SK-N-SH treated with all-trans-retinoic acid at 6 μM for 48 hours (cell line): ENCODE measurements at regions not wholly inside any gene's neighbourhood (a gene's known extent, or its start where the extent isn't known, plus 50 kb on each side); places are given as distances from the start of the nearest gene placed in this dataset.

ENCODE experiments used
- ATAC-seq: fragments of 200-7000 bp; cut with Tn5 transposase; 3 replicates; pipeline ENCODE4 v1.9.1; 2020; ENCODE audit warnings: mild to moderate bottlenecking, moderate library complexity
- ARNTL ChIP-seq: fragments of 450-650 bp; formaldehyde crosslinking; IDR thresholded peaks from 2 replicates; pipeline ENCODE4 v1.5.0; 2020; ENCODE audit warnings: low read depth, mild to moderate bottlenecking, moderate library complexity, borderline replicate concordance
- BACH2 ChIP-seq: fragments of 250-450 bp; sonication (Bioruptor Pico); IDR thresholded peaks from 2 replicates; pipeline ENCODE4 v1.9.0; 2021; ENCODE audit warnings: mild to moderate bottlenecking, borderline replicate concordance
- CREB5 ChIP-seq: fragments of 250-450 bp; sonication (Bioruptor Pico); IDR thresholded peaks from 2 replicates; pipeline ENCODE4 v1.5.1; 2020; ENCODE audit warnings: low read depth, mild to moderate bottlenecking, moderate library complexity
- CSDC2 ChIP-seq: fragments of 250-450 bp; sonication (Bioruptor Pico); IDR thresholded peaks from 2 replicates; pipeline ENCODE4 v1.5.0; 2020; ENCODE audit warnings: mild to moderate bottlenecking, moderate library complexity
- CSRNP3 ChIP-seq: fragments of 250-450 bp; sonication (Bioruptor Pico); IDR thresholded peaks from 2 replicates; pipeline ENCODE4 v1.5.1; 2021; ENCODE audit warnings: mild to moderate bottlenecking, moderate library complexity
- ESRRG ChIP-seq: fragments of 250-450 bp; sonication (Bioruptor Pico); IDR thresholded peaks from 2 replicates; pipeline ENCODE4 v1.6.1; 2021; ENCODE audit warnings: mild to moderate bottlenecking
- GLIS3 ChIP-seq: fragments of 250-450 bp; sonication (Bioruptor Pico); IDR thresholded peaks from 2 replicates; pipeline ENCODE4 v1.5.0; 2020; ENCODE audit warnings: mild to moderate bottlenecking, moderate library complexity
- ISL1 ChIP-seq: fragments of 250-450 bp; sonication (Bioruptor Pico); IDR thresholded peaks from 2 replicates; pipeline ENCODE4 v2.1.2; 2022; ENCODE audit warnings: mild to moderate bottlenecking, moderate library complexity
- OSR1 ChIP-seq: fragments of 250-450 bp; sonication (Bioruptor Pico); IDR thresholded peaks from 2 replicates; pipeline ENCODE4 v1.8.0; 2022; ENCODE audit warnings: moderate library complexity, mild to moderate bottlenecking, inconsistent platforms
- PATZ1 ChIP-seq: fragments of 250-450 bp; sonication (Bioruptor Pico); IDR thresholded peaks from 2 replicates; pipeline ENCODE4 v1.8.0; 2020; ENCODE audit warnings: mild to moderate bottlenecking, moderate library complexity, borderline replicate concordance
- POU6F1 ChIP-seq: fragments of 250-450 bp; sonication (Bioruptor Pico); IDR thresholded peaks from 2 replicates; pipeline ENCODE4 v1.8.0; 2021; ENCODE audit warnings: low read depth, mild to moderate bottlenecking, moderate library complexity, borderline replicate concordance
- PPARA ChIP-seq: fragments of 250-450 bp; sonication (Bioruptor Pico); IDR thresholded peaks from 2 replicates; pipeline ENCODE4 v1.5.0; 2020; ENCODE audit warnings: mild to moderate bottlenecking, borderline replicate concordance
- RARB ChIP-seq: fragments of 250-450 bp; sonication (Bioruptor Pico); IDR thresholded peaks from 2 replicates; pipeline ENCODE4 v1.8.0; 2021; ENCODE audit warnings: mild to moderate bottlenecking, moderate library complexity
- SNAI2 ChIP-seq: fragments of 250-450 bp; sonication (Bioruptor Pico); IDR thresholded peaks from 2 replicates; pipeline ENCODE4 v1.5.0; 2020; ENCODE audit warnings: mild to moderate bottlenecking, moderate library complexity
- TCF4 ChIP-seq: fragments of 250-450 bp; sonication (Bioruptor Pico); IDR thresholded peaks from 2 replicates; pipeline ENCODE4 v1.8.0; 2021; ENCODE audit warnings: mild to moderate bottlenecking, moderate library complexity, borderline replicate concordance
- TOX ChIP-seq: fragments of 250-450 bp; sonication (Bioruptor Pico); IDR thresholded peaks from 2 replicates; pipeline ENCODE4 v1.8.0; 2021; ENCODE audit warnings: mild to moderate bottlenecking, moderate library complexity, borderline replicate concordance
- TSHZ2 ChIP-seq: fragments of 250-450 bp; sonication (Bioruptor Pico); IDR thresholded peaks from 2 replicates; pipeline ENCODE4 v1.5.0; 2020; ENCODE audit warnings: mild to moderate bottlenecking, moderate library complexity
- ZC3H10 ChIP-seq: fragments of 250-450 bp; sonication (Bioruptor Pico); IDR thresholded peaks from 2 replicates; pipeline ENCODE4 v1.5.1; 2021; ENCODE audit warnings: mild to moderate bottlenecking, moderate library complexity
- ZFP3 ChIP-seq: fragments of 250-450 bp; sonication (Bioruptor Pico); IDR thresholded peaks from 2 replicates; pipeline ENCODE4 v1.5.0; 2020; ENCODE audit warnings: mild to moderate bottlenecking, moderate library complexity
- ZFP30 ChIP-seq: fragments of 450-650 bp; formaldehyde crosslinking; IDR thresholded peaks from 2 replicates; pipeline ENCODE4 v1.5.0; 2022; ENCODE audit warnings: mild to moderate bottlenecking, moderate library complexity
- ZNF565 ChIP-seq: fragments of 450-650 bp; formaldehyde crosslinking; conservative IDR thresholded peaks from 2 replicates; pipeline ENCODE4 v1.5.0; 2020; ENCODE audit warnings: low read depth, mild to moderate bottlenecking, moderate library complexity
- ZNF70 ChIP-seq: fragments of 450-650 bp; formaldehyde crosslinking; IDR thresholded peaks from 2 replicates; pipeline ENCODE4 v1.5.0; 2020; ENCODE audit warnings: mild to moderate bottlenecking, moderate library complexity
- ZNF8 ChIP-seq: fragments of 450-650 bp; formaldehyde crosslinking; IDR thresholded peaks from 2 replicates; pipeline ENCODE4 v1.5.0; 2020; ENCODE audit warnings: mild to moderate bottlenecking, moderate library complexity

GRCh38 chr4:132691026-132691425, 458.1 kb upstream of the PCDH10 start:
- ATAC-seq = no peak
- TF ChIP-seq ZFP30 (CRISPR knock-in tag) (no peak), ZNF70 (CRISPR knock-in tag) (no peak), PPARA (no peak), RARB (CRISPR knock-in tag) (no peak), ZNF565 (CRISPR knock-in tag) (no peak), ZNF8 (CRISPR knock-in tag) (no peak), CSRNP3 (CRISPR knock-in tag) (no peak), CSDC2 (CRISPR knock-in tag) (no peak), ZFP3 (no peak), TCF4 (CRISPR knock-in tag) (no peak), POU6F1 (CRISPR knock-in tag) (no peak), TSHZ2 (CRISPR knock-in tag) (no peak), GLIS3 (CRISPR knock-in tag) (no peak)

GRCh38 chr4:132691668-132692067, 457.4 kb upstream of the PCDH10 start:
- no peak for ATAC-seq
- TF ChIP-seq CREB5 (CRISPR knock-in tag) (no peak), CSDC2 (CRISPR knock-in tag) (no peak), RARB (CRISPR knock-in tag) (no peak), PATZ1 (no peak), ARNTL (CRISPR knock-in tag) (no peak), ZFP3 (peak; percentile 60; the same call in 1 of the 2 replicates), TCF4 (CRISPR knock-in tag) (peak; percentile 67; the same call in 1 of the 2 replicates), PPARA (no peak), TSHZ2 (CRISPR knock-in tag) (peak; percentile 71; the same call in 1 of the 2 replicates), ZC3H10 (CRISPR knock-in tag) (no peak), SNAI2 (no peak), ZFP30 (CRISPR knock-in tag) (no peak), BACH2 (CRISPR knock-in tag) (no peak), GLIS3 (CRISPR knock-in tag) (no peak), ZNF8 (CRISPR knock-in tag) (no peak), CSRNP3 (CRISPR knock-in tag) (no peak), ZNF565 (CRISPR knock-in tag) (no peak), TOX (CRISPR knock-in tag) (no peak), POU6F1 (CRISPR knock-in tag) (no peak), ESRRG (CRISPR knock-in tag) (no peak), ZNF70 (CRISPR knock-in tag) (no peak), ISL1 (CRISPR knock-in tag) (peak; percentile 95), OSR1 (no peak)
